ENCODE measurements at regions not wholly inside any gene's neighbourhood (a gene's known extent, or its start where the extent isn't known, plus 50 kb on each side); places are given as distances from the start of the nearest gene placed in this dataset.

DNA sequence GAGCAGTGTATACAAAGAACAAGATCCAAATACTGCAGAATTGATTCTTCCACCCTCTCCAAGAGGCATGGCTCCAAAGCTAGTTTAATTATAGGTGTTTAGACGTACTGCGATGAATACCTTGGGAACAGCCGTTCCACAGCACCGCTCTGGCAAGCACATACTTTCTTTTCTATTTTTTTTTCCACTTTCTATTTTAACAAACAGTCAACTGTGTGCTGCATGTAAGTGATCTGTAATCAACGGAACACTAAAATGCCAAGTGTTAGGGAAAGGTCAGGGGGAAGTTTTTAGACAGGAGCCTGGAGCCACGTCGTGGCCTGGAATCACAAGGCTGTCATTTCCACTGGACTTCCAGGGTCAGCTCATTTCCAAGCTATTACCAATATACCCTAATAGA, 486.4 kb upstream of the DAB1 start:
- TF ChIP-seq CTCF (IDR thresholded peaks at IDR 0.05) (no peak), RAD21 (IDR thresholded peaks at IDR 0.05; ENCODE audit: low read length) (no peak), NRF1 (IDR thresholded peaks at IDR 0.05; ENCODE audit: low read depth, low read length) (no peak), EP300 (IDR thresholded peaks at IDR 0.05; ENCODE audit: borderline replicate concordance in 1 of 2, low read depth in 1 of 2, low read length in 1 of 2) (no peak), FOSL2 (IDR thresholded peaks at IDR 0.05; ENCODE audit: borderline replicate concordance, low read depth) (no peak), EZH2phosphoT487 (IDR thresholded peaks at IDR 0.05; ENCODE audit: borderline replicate concordance, low read depth) (no peak), ELF1 (IDR thresholded peaks at IDR 0.05) (no peak)
- TF ChIP-seq, protein P1, sequence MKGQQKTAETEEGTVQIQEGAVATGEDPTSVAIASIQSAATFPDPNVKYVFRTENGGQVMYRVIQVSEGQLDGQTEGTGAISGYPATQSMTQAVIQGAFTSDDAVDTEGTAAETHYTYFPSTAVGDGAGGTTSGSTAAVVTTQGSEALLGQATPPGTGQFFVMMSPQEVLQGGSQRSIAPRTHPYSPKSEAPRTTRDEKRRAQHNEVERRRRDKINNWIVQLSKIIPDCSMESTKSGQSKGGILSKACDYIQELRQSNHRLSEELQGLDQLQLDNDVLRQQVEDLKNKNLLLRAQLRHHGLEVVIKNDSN (IDR thresholded peaks at IDR 0.05; ENCODE audit: borderline replicate concordance, low read depth): no peak
- TF ChIP-seq, protein P2, sequence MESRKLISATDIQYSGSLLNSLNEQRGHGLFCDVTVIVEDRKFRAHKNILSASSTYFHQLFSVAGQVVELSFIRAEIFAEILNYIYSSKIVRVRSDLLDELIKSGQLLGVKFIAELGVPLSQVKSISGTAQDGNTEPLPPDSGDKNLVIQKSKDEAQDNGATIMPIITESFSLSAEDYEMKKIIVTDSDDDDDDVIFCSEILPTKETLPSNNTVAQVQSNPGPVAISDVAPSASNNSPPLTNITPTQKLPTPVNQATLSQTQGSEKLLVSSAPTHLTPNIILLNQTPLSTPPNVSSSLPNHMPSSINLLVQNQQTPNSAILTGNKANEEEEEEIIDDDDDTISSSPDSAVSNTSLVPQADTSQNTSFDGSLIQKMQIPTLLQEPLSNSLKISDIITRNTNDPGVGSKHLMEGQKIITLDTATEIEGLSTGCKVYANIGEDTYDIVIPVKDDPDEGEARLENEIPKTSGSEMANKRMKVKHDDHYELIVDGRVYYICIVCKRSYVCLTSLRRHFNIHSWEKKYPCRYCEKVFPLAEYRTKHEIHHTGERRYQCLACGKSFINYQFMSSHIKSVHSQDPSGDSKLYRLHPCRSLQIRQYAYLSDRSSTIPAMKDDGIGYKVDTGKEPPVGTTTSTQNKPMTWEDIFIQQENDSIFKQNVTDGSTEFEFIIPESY (IDR thresholded peaks at IDR 0.05; ENCODE audit: borderline replicate concordance, low read depth): no peak

Measured in SK-N-SH (cell line).